Embryonic facial prominence (tissue), 1 donor: ENCODE measurements at regions not wholly inside any gene's neighbourhood (a gene's known extent, or its start where the extent isn't known, plus 50 kb on each side); places are given as distances from the start of the nearest gene placed in this dataset.

Experiments used
- DNase-seq: peaks from one replicate; pipeline ENCODE4 v3.0.0-alpha.2; 2016; ENCODE audit errors: extremely low spot score

GRCh38 chr6:85396159-85396808 lies 53.6 kb upstream of the NT5E start:
- DNase-seq = no peak

- DNase-seq = no peak
These were observed 54.1 kb upstream of the NT5E start for GRCh38 chr6:85395746-85396145.

GRCh38 chr6:85394853-85395538 lies 54.9 kb upstream of the NT5E start:
- DNase-seq = no peak

- no peak for DNase-seq
These were observed 55.7 kb upstream of the NT5E start for GRCh38 chr6:85394199-85394598.

GRCh38 chr6:85392379-85392778 lies 57.5 kb upstream of the NT5E start:
- no peak for DNase-seq

GRCh38 chr6:85390775-85391174 lies 59.1 kb upstream of the NT5E start:
- DNase-seq = no peak

- DNase-seq = no peak
These were observed 59.7 kb upstream of the NT5E start for GRCh38 chr6:85390105-85390728.

- no peak for DNase-seq
These were observed 60.6 kb upstream of the NT5E start for GRCh38 chr6:85389151-85389797.

- no peak for DNase-seq
These were observed 61.4 kb upstream of the NT5E start for GRCh38 chr6:85388531-85388930.

GRCh38 chr6:85385636-85386315 lies 64.1 kb upstream of the NT5E start:
- DNase-seq = no peak

GRCh38 chr6:85383042-85383441 lies 66.8 kb upstream of the NT5E start:
- no peak for DNase-seq

- no peak for DNase-seq
These were observed 67.3 kb upstream of the NT5E start for GRCh38 chr6:85382541-85382940.

- no peak for DNase-seq
These were observed 77.0 kb upstream of the NT5E start for GRCh38 chr6:85372915-85373270.

- no peak for DNase-seq
These were observed 77.5 kb upstream of the NT5E start for GRCh38 chr6:85372188-85372914.

- no peak for DNase-seq
These were observed 81.3 kb upstream of the NT5E start for GRCh38 chr6:85368631-85369030.

- DNase-seq = no peak
These were observed 85.5 kb upstream of the NT5E start for GRCh38 chr6:85364344-85364743.

- no peak for DNase-seq
These were observed 86.0 kb upstream of the NT5E start for GRCh38 chr6:85363870-85364269.

- DNase-seq = no peak
These were observed 87.1 kb upstream of the NT5E start for GRCh38 chr6:85362652-85363310.

- DNase-seq = no peak
These were observed 88.3 kb upstream of the NT5E start for GRCh38 chr6:85361643-85362014.

GRCh38 chr6:85360794-85361642 lies 88.9 kb upstream of the NT5E start:
- no peak for DNase-seq
